RWPE2 (cell line): ENCODE measurements at regions not wholly inside any gene's neighbourhood (a gene's known extent, or its start where the extent isn't known, plus 50 kb on each side); places are given as distances from the start of the nearest gene placed in this dataset.

Source experiments
- ATAC-seq: fragments of 200-7000 bp; cut with Tn5 transposase; 3 replicates; pipeline ENCODE4 v1.9.1; 2021; ENCODE audit warnings: low read depth
- DNase-seq: peaks from one replicate; pipeline ENCODE4 v3.0.0-alpha.2; 2020; ENCODE audit warnings: low spot score
- H3K27ac ChIP-seq: fragments of 450-650 bp; 2 replicates; pipeline ENCODE4 v1.5.1; 2017; ENCODE audit warnings: mild to moderate bottlenecking; ENCODE audit not compliant: poor library complexity, severe bottlenecking
- H3K27me3 ChIP-seq: fragments of 250-450 bp; sonication (Bioruptor Pico); 2 replicates; pipeline ENCODE4 v1.5.1; 2021; ENCODE audit warnings: mild to moderate bottlenecking, moderate library complexity; ENCODE audit not compliant: insufficient read depth, poor library complexity, severe bottlenecking
- H3K36me3 ChIP-seq: fragments of 250-450 bp; sonication (Bioruptor Pico); 2 replicates; pipeline ENCODE4 v1.5.1; 2020; ENCODE audit warnings: low read depth, mild to moderate bottlenecking, moderate library complexity
- H3K4me1 ChIP-seq: fragments of 250-450 bp; sonication (Bioruptor Pico); 2 replicates; pipeline ENCODE4 v1.5.1; 2021; ENCODE audit warnings: mild to moderate bottlenecking, moderate library complexity; ENCODE audit not compliant: insufficient read depth, poor library complexity, severe bottlenecking
- H3K4me3 ChIP-seq: fragments of 250-450 bp; sonication (Bioruptor Pico); 2 replicates; pipeline ENCODE4 v1.5.1; 2021; ENCODE audit warnings: mild to moderate bottlenecking, moderate library complexity; ENCODE audit not compliant: severe bottlenecking
- H3K9me3 ChIP-seq: fragments of 250-450 bp; sonication (Bioruptor Pico); 2 replicates; pipeline ENCODE4 v1.5.1; 2021; ENCODE audit warnings: mild to moderate bottlenecking, moderate library complexity; ENCODE audit not compliant: severe bottlenecking
- TF ChIP-seq, protein P1 (sequence below): fragments of 450-650 bp; IDR thresholded peaks from one replicate; pipeline ENCODE4 v1.5.1; 2017; ENCODE audit warnings: mild to moderate bottlenecking, moderate library complexity; ENCODE audit not compliant: poor library complexity, severe bottlenecking

DNA sequence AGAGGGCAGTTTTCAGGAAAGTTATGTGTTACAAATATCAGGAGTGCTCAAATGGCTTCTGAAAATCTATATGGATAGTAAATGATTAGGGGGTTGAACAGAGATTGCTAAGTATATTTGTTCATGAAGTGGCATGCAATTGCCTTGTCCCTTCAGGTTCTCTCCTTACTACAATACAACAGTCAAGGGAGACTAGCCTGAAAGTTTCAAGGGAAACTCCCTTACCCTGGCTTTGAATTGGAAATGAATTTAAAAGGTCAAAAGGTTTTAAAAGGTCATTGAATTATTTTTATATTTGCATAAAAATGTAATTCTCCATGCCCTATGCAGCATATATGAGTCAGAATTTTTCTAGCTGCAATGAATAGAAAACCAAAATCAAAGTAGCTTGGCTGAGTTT lies 253.1 kb upstream of the SYT1 start:
- no peaks in the 10 kb centered on the region for H3K27me3 ChIP-seq
- DNase-seq (no peak), ATAC-seq (no peak)
- H3K36me3 ChIP-seq, result no peaks in the 10 kb centered on the region
- no peak overlapping the region for H3K4me3 ChIP-seq
- H3K27ac ChIP-seq, result no peak overlapping the region
- no peaks in the 10 kb centered on the region for H3K9me3 ChIP-seq
- TF ChIP-seq, protein P1, sequence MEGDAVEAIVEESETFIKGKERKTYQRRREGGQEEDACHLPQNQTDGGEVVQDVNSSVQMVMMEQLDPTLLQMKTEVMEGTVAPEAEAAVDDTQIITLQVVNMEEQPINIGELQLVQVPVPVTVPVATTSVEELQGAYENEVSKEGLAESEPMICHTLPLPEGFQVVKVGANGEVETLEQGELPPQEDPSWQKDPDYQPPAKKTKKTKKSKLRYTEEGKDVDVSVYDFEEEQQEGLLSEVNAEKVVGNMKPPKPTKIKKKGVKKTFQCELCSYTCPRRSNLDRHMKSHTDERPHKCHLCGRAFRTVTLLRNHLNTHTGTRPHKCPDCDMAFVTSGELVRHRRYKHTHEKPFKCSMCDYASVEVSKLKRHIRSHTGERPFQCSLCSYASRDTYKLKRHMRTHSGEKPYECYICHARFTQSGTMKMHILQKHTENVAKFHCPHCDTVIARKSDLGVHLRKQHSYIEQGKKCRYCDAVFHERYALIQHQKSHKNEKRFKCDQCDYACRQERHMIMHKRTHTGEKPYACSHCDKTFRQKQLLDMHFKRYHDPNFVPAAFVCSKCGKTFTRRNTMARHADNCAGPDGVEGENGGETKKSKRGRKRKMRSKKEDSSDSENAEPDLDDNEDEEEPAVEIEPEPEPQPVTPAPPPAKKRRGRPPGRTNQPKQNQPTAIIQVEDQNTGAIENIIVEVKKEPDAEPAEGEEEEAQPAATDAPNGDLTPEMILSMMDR, result no peak
- H3K4me1 ChIP-seq, result no peaks in the 10 kb centered on the region

DNA sequence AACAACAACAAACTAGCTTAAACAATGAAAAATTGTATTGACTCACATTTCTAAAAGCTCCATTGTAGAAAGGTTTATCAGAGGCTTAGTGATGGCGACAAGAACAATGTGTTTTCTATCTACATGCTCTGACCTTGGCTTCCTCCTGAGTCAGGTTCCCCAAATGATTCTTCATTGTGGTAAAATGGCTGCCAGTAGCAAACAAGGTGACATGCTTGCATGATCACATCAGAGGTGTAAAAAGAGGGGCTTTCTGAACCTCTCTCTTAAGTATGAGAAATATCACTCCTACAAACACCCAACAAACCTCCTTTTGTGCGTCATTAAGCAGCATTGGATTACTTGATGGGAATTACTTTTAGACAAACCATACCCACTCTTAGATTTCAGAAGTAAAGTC lies 252.4 kb upstream of the SYT1 start:
- Histone ChIP-seq H3K36me3 (no peaks in the 10 kb centered on the region), H3K27ac (no peak overlapping the region), H3K4me3 (no peak overlapping the region), H3K4me1 (no peaks in the 10 kb centered on the region), H3K9me3 (no peaks in the 10 kb centered on the region), H3K27me3 (no peaks in the 10 kb centered on the region)
- TF ChIP-seq, protein P1, result no peak
- ATAC-seq (no peak), DNase-seq (no peak)

DNA sequence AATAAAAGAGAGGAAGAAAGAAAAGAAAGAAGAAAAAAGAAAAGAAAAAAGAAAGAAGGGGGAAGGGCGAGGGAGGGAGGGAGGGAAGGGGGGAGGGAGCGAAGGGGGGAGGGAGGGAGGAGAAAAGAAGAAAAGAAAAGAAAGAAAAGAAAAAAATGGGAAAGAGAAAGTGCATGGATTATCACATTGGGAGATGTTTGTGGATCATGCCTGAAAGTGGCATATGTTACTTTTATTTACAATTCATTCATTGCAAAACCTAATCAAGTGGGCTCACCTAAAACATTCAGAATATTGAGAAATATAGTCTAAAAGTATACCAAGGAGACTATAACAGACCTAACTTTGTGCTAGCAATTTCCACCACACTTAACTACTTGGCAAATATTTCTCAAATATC lies 246.9 kb upstream of the SYT1 start:
- H3K4me3 ChIP-seq, result no peak overlapping the region
- no peaks in the 10 kb centered on the region for H3K4me1 ChIP-seq
- H3K9me3 ChIP-seq, result no peaks in the 10 kb centered on the region
- H3K27ac ChIP-seq, result no peak overlapping the region
- H3K36me3 ChIP-seq, result no peaks in the 10 kb centered on the region
- no peak for DNase-seq
- ATAC-seq, result no peak
- TF ChIP-seq, protein P1, result no peak
- H3K27me3 ChIP-seq, result no peaks in the 10 kb centered on the region

DNA sequence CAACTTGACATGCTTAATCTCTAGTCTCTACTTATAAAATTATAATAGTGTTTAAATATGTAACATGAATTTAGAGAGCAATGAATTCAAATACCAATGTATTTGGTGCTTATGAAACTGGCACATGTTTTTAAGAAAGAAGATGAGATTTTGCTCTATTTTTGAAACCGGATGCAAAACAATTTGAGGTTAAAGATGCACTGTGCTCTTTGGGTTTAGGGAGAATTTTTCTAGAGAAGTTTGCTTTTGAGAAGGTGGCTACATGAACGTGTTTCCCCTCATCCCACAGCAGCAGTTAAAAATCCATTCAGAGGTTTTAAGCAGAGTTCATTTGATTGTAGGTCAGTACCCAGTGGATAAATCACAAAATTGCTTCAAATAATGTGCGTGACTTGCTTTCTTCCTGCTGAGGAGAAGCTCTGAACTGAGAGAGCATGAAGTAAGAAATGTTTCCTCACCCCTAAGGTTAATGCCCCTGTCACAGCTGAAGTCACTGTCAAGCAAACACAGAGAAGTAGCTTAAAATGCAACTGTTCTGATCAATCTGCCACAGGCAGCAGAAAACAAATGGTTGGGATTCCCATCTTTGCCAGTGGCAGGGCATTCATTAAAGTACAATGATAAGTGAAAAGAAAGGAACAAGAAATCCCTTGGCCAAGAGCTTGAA lies 241.9 kb upstream of the SYT1 start:
- Histone ChIP-seq H3K4me3 (no peak overlapping the region), H3K4me1 (no peaks in the 10 kb centered on the region), H3K9me3 (no peaks in the 10 kb centered on the region), H3K27me3 (no peaks in the 10 kb centered on the region), H3K36me3 (no peaks in the 10 kb centered on the region), H3K27ac (no peak overlapping the region)
- TF ChIP-seq, protein P1, result no peak
- no peak for ATAC-seq
- DNase-seq, result no peak

DNA sequence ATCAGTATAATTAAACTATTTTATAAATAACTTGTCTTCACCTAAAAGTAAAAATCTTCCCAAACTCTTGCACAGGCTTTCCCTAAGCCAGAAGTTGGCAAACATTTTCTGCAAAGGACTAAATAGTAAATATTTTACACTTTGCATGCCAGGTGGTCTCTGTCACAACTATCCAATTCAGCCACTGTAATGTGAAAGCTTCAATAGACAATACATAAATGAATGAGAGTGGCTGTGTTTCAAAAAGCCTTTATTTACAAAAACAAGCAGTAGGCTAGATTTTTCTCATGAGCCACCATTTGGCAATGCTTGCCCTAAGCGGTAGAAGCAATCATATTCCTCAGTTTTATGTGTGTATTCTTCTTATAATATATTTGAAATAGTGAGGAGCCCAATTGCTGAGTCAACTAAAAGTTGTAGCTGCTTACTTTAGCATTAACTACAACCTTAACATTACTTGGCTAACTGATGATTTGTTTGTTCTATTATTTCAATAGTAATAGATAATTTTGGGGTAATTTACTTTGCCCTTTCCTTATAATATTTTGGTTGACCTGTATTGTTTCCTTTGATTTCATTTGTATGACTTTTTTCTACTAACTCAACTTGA lies 236.0 kb upstream of the SYT1 start:
- TF ChIP-seq, protein P1, result no peak
- no peak for ATAC-seq
- H3K36me3 ChIP-seq, result no peaks in the 10 kb centered on the region
- no peaks in the 10 kb centered on the region for H3K9me3 ChIP-seq
- no peak overlapping the region for H3K27ac ChIP-seq
- DNase-seq, result no peak
- H3K4me1 ChIP-seq, result no peaks in the 10 kb centered on the region
- H3K4me3 ChIP-seq, result no peak overlapping the region
- H3K27me3 ChIP-seq, result no peaks in the 10 kb centered on the region
